ENCODE measurements at regions not wholly inside any gene's neighbourhood (a gene's known extent, or its start where the extent isn't known, plus 50 kb on each side); places are given as distances from the start of the nearest gene placed in this dataset.

DNA sequence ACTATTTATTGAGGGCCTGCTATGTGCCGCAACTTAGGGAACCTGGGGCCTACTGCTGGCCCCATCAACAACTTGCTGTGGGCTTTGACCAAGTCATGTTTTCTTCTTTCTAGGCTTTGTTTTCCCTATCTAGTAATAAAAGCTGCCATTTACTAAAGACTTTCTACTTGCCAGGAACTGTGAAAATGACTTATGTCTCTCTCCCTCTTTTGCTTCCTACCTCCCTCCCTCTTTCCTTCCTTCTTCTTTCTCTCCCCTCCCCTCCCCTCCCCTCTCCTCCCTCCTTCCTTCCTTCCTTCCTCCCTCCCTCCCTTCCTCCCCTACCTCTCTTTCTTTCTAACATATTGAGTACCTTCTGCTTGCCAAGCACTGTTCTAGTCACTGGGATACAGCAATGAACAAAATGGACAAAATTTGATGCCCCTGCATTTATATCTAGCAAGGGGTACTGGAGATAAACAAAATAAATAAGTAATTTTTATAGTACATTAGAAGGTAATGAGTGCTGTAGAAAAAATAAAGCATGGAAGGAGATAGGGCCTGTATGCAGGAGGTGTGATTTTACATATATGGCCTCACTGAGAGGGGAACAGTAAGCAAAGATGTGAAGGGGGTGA, 170.3 kb upstream of the USP24 start:
- TF ChIP-seq, protein P1, sequence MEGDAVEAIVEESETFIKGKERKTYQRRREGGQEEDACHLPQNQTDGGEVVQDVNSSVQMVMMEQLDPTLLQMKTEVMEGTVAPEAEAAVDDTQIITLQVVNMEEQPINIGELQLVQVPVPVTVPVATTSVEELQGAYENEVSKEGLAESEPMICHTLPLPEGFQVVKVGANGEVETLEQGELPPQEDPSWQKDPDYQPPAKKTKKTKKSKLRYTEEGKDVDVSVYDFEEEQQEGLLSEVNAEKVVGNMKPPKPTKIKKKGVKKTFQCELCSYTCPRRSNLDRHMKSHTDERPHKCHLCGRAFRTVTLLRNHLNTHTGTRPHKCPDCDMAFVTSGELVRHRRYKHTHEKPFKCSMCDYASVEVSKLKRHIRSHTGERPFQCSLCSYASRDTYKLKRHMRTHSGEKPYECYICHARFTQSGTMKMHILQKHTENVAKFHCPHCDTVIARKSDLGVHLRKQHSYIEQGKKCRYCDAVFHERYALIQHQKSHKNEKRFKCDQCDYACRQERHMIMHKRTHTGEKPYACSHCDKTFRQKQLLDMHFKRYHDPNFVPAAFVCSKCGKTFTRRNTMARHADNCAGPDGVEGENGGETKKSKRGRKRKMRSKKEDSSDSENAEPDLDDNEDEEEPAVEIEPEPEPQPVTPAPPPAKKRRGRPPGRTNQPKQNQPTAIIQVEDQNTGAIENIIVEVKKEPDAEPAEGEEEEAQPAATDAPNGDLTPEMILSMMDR (conservative IDR thresholded peaks at IDR 0.05; ENCODE audit: low read length): no peak
- no peak for TF ChIP-seq EZH2phosphoT487 (IDR thresholded peaks at IDR 0.05; ENCODE audit: borderline replicate concordance, low read depth, low read length)
